GM13976 (cell line): ENCODE measurements at regions not wholly inside any gene's neighbourhood (a gene's known extent, or its start where the extent isn't known, plus 50 kb on each side); places are given as distances from the start of the nearest gene placed in this dataset.

Experiments used
- DNase-seq: peaks from one replicate; pipeline ENCODE4 v3.0.0; 2012; ENCODE audit warnings: low spot score
- CTCF ChIP-seq: IDR thresholded peaks from 2 replicates; pipeline ENCODE4 v1.5.1; 2012; ENCODE audit warnings: borderline replicate concordance, mild to moderate bottlenecking; ENCODE audit not compliant: insufficient read depth; ENCODE audit errors: extremely low read depth, missing control alignments, control extremely low read depth
- in situ Hi-C: fragments of 300-500 bp; cut with MboI; formaldehyde crosslinking; loops from one replicate; pipeline ENCODE4 v1.12.0; 2022; ENCODE audit warnings: low sequenced_read_pairs, mixed read lengths, inconsistent platforms; ENCODE audit not compliant: unreplicated experiment

GRCh38 chr15:46242935-46243334 lies 608.1 kb downstream of the SQOR start:
- no peak for TF ChIP-seq CTCF
- DNase-seq = no peak
- in situ Hi-C loops = no loop called here

- in situ Hi-C loops = no loop called here
Observed at GRCh38 chr15:46251903-46252302, 617.1 kb downstream of the SQOR start.

GRCh38 chr15:46258056-46258455 lies 623.2 kb downstream of the SQOR start:
- no peak for TF ChIP-seq CTCF
- no peak for DNase-seq
- in situ Hi-C loops = no loop called here

More at GRCh38 chr15:46251903-46252302, 617.1 kb downstream of the SQOR start:
- no peak for DNase-seq
- no peak for TF ChIP-seq CTCF

GRCh38 chr15:46260937-46261336 lies 626.1 kb downstream of the SQOR start:
- in situ Hi-C loops = no loop called here
- DNase-seq = no peak
- TF ChIP-seq CTCF = no peak

- TF ChIP-seq CTCF = no peak
- DNase-seq = no peak
- in situ Hi-C loops = no loop called here
Observed at GRCh38 chr15:46265664-46266347, 631.0 kb downstream of the SQOR start.

GRCh38 chr15:46266661-46267060 lies 631.8 kb downstream of the SQOR start:
- DNase-seq = no peak
- no peak for TF ChIP-seq CTCF
- in situ Hi-C loops = no loop called here
